HepG2 (cell line): ENCODE measurements at regions not wholly inside any gene's neighbourhood (a gene's known extent, or its start where the extent isn't known, plus 50 kb on each side); places are given as distances from the start of the nearest gene placed in this dataset.
A peak's percentile ranks its signal among the peaks of the same experiment; 100 is the strongest.

ENCODE experiments used
- ARNTL ChIP-seq: sonication (generic); formaldehyde crosslinking; IDR thresholded peaks from 2 replicates; pipeline ENCODE4 v1.4.0; 2020; ENCODE audit warnings: mild to moderate bottlenecking, missing genetic modification reagents
- ATF6 ChIP-seq: sonication (generic); formaldehyde crosslinking; conservative IDR thresholded peaks from 2 replicates; pipeline ENCODE4 v1.4.0; 2020; ENCODE audit warnings: missing genetic modification reagents
- DNMT3B ChIP-seq: conservative IDR thresholded peaks from 2 replicates; pipeline ENCODE4 v1.6.1; 2016; ENCODE audit warnings: missing biosample characterization, control low read depth
- DRAP1 ChIP-seq: IDR thresholded peaks from 2 replicates; pipeline ENCODE4 v1.6.1; 2016; ENCODE audit warnings: missing genetic modification reagents, missing compliant biosample characterization
- GABPA ChIP-seq, 2 experiments: IDR thresholded peaks; 2 replicates each; pipeline ENCODE4 v1.6.1; 2011 to 2016; ENCODE audit warnings: low read depth in 2 of 2, low read length in 1 of 2, missing biosample characterization in 1 of 2, missing genetic modification characterization in 1 of 2
- HINFP ChIP-seq: sonication (generic); formaldehyde crosslinking; IDR thresholded peaks from 2 replicates; pipeline ENCODE4 v1.4.0; 2020; ENCODE audit warnings: low read depth, mild to moderate bottlenecking, missing genetic modification reagents
- HOXD1 ChIP-seq: sonication (generic); formaldehyde crosslinking; IDR thresholded peaks from 2 replicates; pipeline ENCODE4 v1.5.0; 2020; ENCODE audit warnings: missing genetic modification reagents
- ISX ChIP-seq: sonication (generic); formaldehyde crosslinking; conservative IDR thresholded peaks from 2 replicates; pipeline ENCODE4 v1.5.0; 2020; ENCODE audit warnings: missing genetic modification reagents
- NKX3-1 ChIP-seq: sonication (generic); formaldehyde crosslinking; IDR thresholded peaks from 2 replicates; pipeline ENCODE4 v1.5.0; 2020; ENCODE audit warnings: missing genetic modification reagents
- PRDM4 ChIP-seq: sonication (generic); formaldehyde crosslinking; IDR thresholded peaks from 2 replicates; pipeline ENCODE4 v1.9.0; 2021; ENCODE audit warnings: missing genetic modification reagents, borderline replicate concordance
- RBFOX2 ChIP-seq: fragments of 200-400 bp; formaldehyde crosslinking; IDR thresholded peaks from 2 replicates; pipeline ENCODE4 v1.6.1; 2017; ENCODE audit warnings: low read depth, mild to moderate bottlenecking, low read length
- SNAPC4 ChIP-seq: sonication (generic); formaldehyde crosslinking; IDR thresholded peaks from 2 replicates; pipeline ENCODE4 v1.4.0; 2020; ENCODE audit warnings: mild to moderate bottlenecking, missing genetic modification reagents
- TEAD2 ChIP-seq: sonication (generic); formaldehyde crosslinking; IDR thresholded peaks from 2 replicates; pipeline ENCODE4 v1.9.0; 2021; ENCODE audit warnings: missing genetic modification reagents
- ZFYVE20 ChIP-seq: sonication (generic); formaldehyde crosslinking; IDR thresholded peaks from 2 replicates; pipeline ENCODE4 v1.8.0; 2023; ENCODE audit warnings: low read depth, mild to moderate bottlenecking, moderate library complexity, missing genetic modification reagents, borderline replicate concordance
- ZNF709 ChIP-seq: sonication (generic); formaldehyde crosslinking; IDR thresholded peaks from 2 replicates; pipeline ENCODE4 v1.5.0; 2020; ENCODE audit warnings: mild to moderate bottlenecking, missing genetic modification reagents
- ZNF780A ChIP-seq: sonication (generic); formaldehyde crosslinking; IDR thresholded peaks from 2 replicates; pipeline ENCODE4 v1.8.0; 2022; ENCODE audit warnings: mild to moderate bottlenecking, missing genetic modification reagents, moderate library complexity
- ZNF781 ChIP-seq: sonication (generic); formaldehyde crosslinking; IDR thresholded peaks from 2 replicates; pipeline ENCODE4 v1.5.1; 2020; ENCODE audit warnings: borderline replicate concordance, mild to moderate bottlenecking, missing genetic modification reagents; ENCODE audit errors: not compliant biosample characterization

GRCh38 chr1:67552336-67552759 is 122.1 kb upstream of the SERBP1 start (continued):
- TF ChIP-seq ATF6 (CRISPR knock-in tag) (no peak), ZNF781 (CRISPR knock-in tag) (no peak), HOXD1 (CRISPR knock-in tag) (0 out of 2 replicates have a peak, but pooled peaks have one; percentile 58), ZNF780A (no peak), ZFYVE20 (CRISPR knock-in tag) (no peak), HINFP (CRISPR knock-in tag) (no peak), ZNF709 (CRISPR knock-in tag) (no peak), SNAPC4 (CRISPR knock-in tag) (no peak), RBFOX2 (no peak), TEAD2 (no peak), ARNTL (CRISPR knock-in tag) (peak; percentile 67; the same call in 1 of the 2 replicates), PRDM4 (no peak), ISX (CRISPR knock-in tag) (no peak), DNMT3B (CRISPR knock-in tag) (no peak), NKX3-1 (CRISPR knock-in tag) (0 out of 2 replicates have a peak, but pooled peaks have one; percentile 36), DRAP1 (CRISPR knock-in tag) (no peak), GABPA (IDR thresholded peaks at IDR 0.05; ENCODE audit: low read depth, low read length) (no peak), GABPA (CRISPR knock-in tag; IDR thresholded peaks at IDR 0.05; ENCODE audit: low read depth) (0 out of 2 replicates have a peak, but pooled peaks have one; percentile 31)
